ENCODE measurements at regions not wholly inside any gene's neighbourhood (a gene's known extent, or its start where the extent isn't known, plus 50 kb on each side); places are given as distances from the start of the nearest gene placed in this dataset.

DNA sequence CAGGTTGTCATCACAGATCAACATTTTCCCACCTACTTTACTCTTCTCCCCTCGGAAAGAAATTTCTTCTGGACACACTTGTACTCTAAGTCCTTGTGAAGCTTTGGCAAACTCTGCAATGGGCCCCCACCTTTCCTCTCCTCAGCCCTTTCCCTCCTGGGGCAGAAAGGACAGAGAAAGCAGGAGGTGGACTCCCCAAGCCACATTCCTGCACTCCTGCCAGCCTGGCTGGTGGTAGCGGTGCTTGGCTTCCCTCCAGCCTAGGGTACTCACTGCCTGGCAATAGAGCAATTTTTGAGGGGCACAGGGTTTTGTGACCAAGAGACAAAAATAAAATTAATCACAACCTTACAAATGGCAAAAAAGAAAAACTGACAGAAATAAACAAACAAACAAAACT, 451.4 kb downstream of the ZSWIM6 start:
- TF ChIP-seq CTCF (IDR thresholded peaks at IDR 0.05): no peak
- TF ChIP-seq POLR2A (IDR thresholded peaks at IDR 0.05): no peak
